ENCODE measurements at regions not wholly inside any gene's neighbourhood (a gene's known extent, or its start where the extent isn't known, plus 50 kb on each side); places are given as distances from the start of the nearest gene placed in this dataset.

- H3K9me3 Mint-ChIP-seq (ENCODE audit: insufficient read depth): no peaks in the 10 kb centered on the region
- H3K4me3 Mint-ChIP-seq: no peak overlapping the region
- no peaks in the 10 kb centered on the region for H3K4me1 Mint-ChIP-seq (ENCODE audit: low read depth)
- H3K27ac Mint-ChIP-seq: no peak overlapping the region
- DNase-seq (no peak), ATAC-seq (no peak)
- no peaks in the 10 kb centered on the region for H3K27me3 Mint-ChIP-seq (ENCODE audit: low read depth)
- POLR2A ChIA-PET: no interaction called here
- no peaks in the 10 kb centered on the region for H3K36me3 Mint-ChIP-seq (ENCODE audit: low read depth)
- CTCF ChIA-PET: no interaction called here
These were observed 422.3 kb downstream of the CBLN4 start for GRCh38 chr20:55583036-55583435.

- DNase-seq: no peak
- H3K27ac Mint-ChIP-seq: no peak overlapping the region
- H3K36me3 Mint-ChIP-seq (ENCODE audit: low read depth): no peaks in the 10 kb centered on the region
- H3K9me3 Mint-ChIP-seq (ENCODE audit: insufficient read depth): no peaks in the 10 kb centered on the region
- POLR2A ChIA-PET: no interaction called here
- no peaks in the 10 kb centered on the region for H3K27me3 Mint-ChIP-seq (ENCODE audit: low read depth)
- no peak for ATAC-seq
- no peaks in the 10 kb centered on the region for H3K4me1 Mint-ChIP-seq (ENCODE audit: low read depth)
- CTCF ChIA-PET: no interaction called here
- H3K4me3 Mint-ChIP-seq: no peak overlapping the region
These were observed 422.8 kb downstream of the CBLN4 start for GRCh38 chr20:55582498-55582897.

GRCh38 chr20:55581519-55581918 is 423.8 kb downstream of the CBLN4 start:
- Mint-ChIP-seq H3K27ac (no peak overlapping the region), H3K36me3 (ENCODE audit: low read depth) (no peaks in the 10 kb centered on the region), H3K27me3 (ENCODE audit: low read depth) (no peaks in the 10 kb centered on the region), H3K4me1 (ENCODE audit: low read depth) (no peaks in the 10 kb centered on the region), H3K4me3 (no peak overlapping the region), H3K9me3 (ENCODE audit: insufficient read depth) (no peaks in the 10 kb centered on the region)
- ChIA-PET CTCF (no interaction called here), POLR2A (no interaction called here)
- DNase-seq (no peak), ATAC-seq (no peak)

GRCh38 chr20:55580475-55580874 is 424.8 kb downstream of the CBLN4 start:
- POLR2A ChIA-PET: no interaction called here
- Mint-ChIP-seq H3K4me3 (no peak overlapping the region), H3K27me3 (ENCODE audit: low read depth) (no peaks in the 10 kb centered on the region), H3K36me3 (ENCODE audit: low read depth) (no peaks in the 10 kb centered on the region), H3K4me1 (ENCODE audit: low read depth) (no peaks in the 10 kb centered on the region), H3K27ac (no peak overlapping the region), H3K9me3 (ENCODE audit: insufficient read depth) (no peaks in the 10 kb centered on the region)
- DNase-seq (no peak), ATAC-seq (no peak)
- CTCF ChIA-PET: no interaction called here

- DNase-seq: no peak
- Mint-ChIP-seq H3K36me3 (ENCODE audit: low read depth) (no peaks in the 10 kb centered on the region), H3K27me3 (ENCODE audit: low read depth) (no peaks in the 10 kb centered on the region), H3K27ac (no peak overlapping the region), H3K4me1 (ENCODE audit: low read depth) (no peaks in the 10 kb centered on the region), H3K4me3 (no peak overlapping the region), H3K9me3 (ENCODE audit: insufficient read depth) (no peaks in the 10 kb centered on the region)
- ChIA-PET POLR2A (no interaction called here), CTCF (no interaction called here)
- no peak for ATAC-seq
These were observed 425.5 kb downstream of the CBLN4 start for GRCh38 chr20:55579802-55580201.

- ATAC-seq: no peak
- H3K4me1 Mint-ChIP-seq (ENCODE audit: low read depth): no peaks in the 10 kb centered on the region
- DNase-seq: no peak
- ChIA-PET POLR2A (no interaction called here), CTCF (no interaction called here)
- no peaks in the 10 kb centered on the region for H3K9me3 Mint-ChIP-seq (ENCODE audit: insufficient read depth)
- no peaks in the 10 kb centered on the region for H3K36me3 Mint-ChIP-seq (ENCODE audit: low read depth)
- no peak overlapping the region for H3K4me3 Mint-ChIP-seq
- H3K27ac Mint-ChIP-seq: no peak overlapping the region
- no peaks in the 10 kb centered on the region for H3K27me3 Mint-ChIP-seq (ENCODE audit: low read depth)
These were observed 428.3 kb downstream of the CBLN4 start for GRCh38 chr20:55576981-55577380.

GRCh38 chr20:55569084-55569483 is 436.2 kb downstream of the CBLN4 start:
- Mint-ChIP-seq H3K27ac (no peak overlapping the region), H3K4me3 (no peak overlapping the region), H3K9me3 (ENCODE audit: insufficient read depth) (peaks cover 10% of the 10 kb centered on the region), H3K36me3 (ENCODE audit: low read depth) (no peaks in the 10 kb centered on the region), H3K27me3 (ENCODE audit: low read depth) (no peaks in the 10 kb centered on the region), H3K4me1 (ENCODE audit: low read depth) (no peaks in the 10 kb centered on the region)
- no peak for DNase-seq
- ChIA-PET CTCF (no interaction called here), POLR2A (no interaction called here)
- no peak for ATAC-seq

- H3K27me3 Mint-ChIP-seq (ENCODE audit: low read depth): no peaks in the 10 kb centered on the region
- POLR2A ChIA-PET: no interaction called here
- CTCF ChIA-PET: no interaction called here
- no peak overlapping the region for H3K4me3 Mint-ChIP-seq
- DNase-seq (no peak), ATAC-seq (no peak)
- no peaks in the 10 kb centered on the region for H3K4me1 Mint-ChIP-seq (ENCODE audit: low read depth)
- no peaks in the 10 kb centered on the region for H3K36me3 Mint-ChIP-seq (ENCODE audit: low read depth)
- H3K9me3 Mint-ChIP-seq (ENCODE audit: insufficient read depth): peaks cover 13% of the 10 kb centered on the region
- no peak overlapping the region for H3K27ac Mint-ChIP-seq
These were observed 437.5 kb downstream of the CBLN4 start for GRCh38 chr20:55567826-55568225.

GRCh38 chr20:55565096-55565773 is 440.1 kb downstream of the CBLN4 start:
- no peak for DNase-seq
- ChIA-PET POLR2A (no interaction called here), CTCF (no interaction called here)
- H3K4me3 Mint-ChIP-seq: no peak overlapping the region
- no peak for ATAC-seq
- peaks cover 13% of the 10 kb centered on the region for H3K9me3 Mint-ChIP-seq (ENCODE audit: insufficient read depth)
- no peaks in the 10 kb centered on the region for H3K4me1 Mint-ChIP-seq (ENCODE audit: low read depth)
- H3K27me3 Mint-ChIP-seq (ENCODE audit: low read depth): no peaks in the 10 kb centered on the region
- H3K36me3 Mint-ChIP-seq (ENCODE audit: low read depth): no peaks in the 10 kb centered on the region
- H3K27ac Mint-ChIP-seq: no peak overlapping the region

GRCh38 chr20:55561259-55561658 is 444.1 kb downstream of the CBLN4 start:
- Mint-ChIP-seq H3K9me3 (ENCODE audit: insufficient read depth) (peaks cover 13% of the 10 kb centered on the region), H3K4me1 (ENCODE audit: low read depth) (no peaks in the 10 kb centered on the region), H3K27me3 (ENCODE audit: low read depth) (no peaks in the 10 kb centered on the region), H3K4me3 (no peak overlapping the region), H3K36me3 (ENCODE audit: low read depth) (no peaks in the 10 kb centered on the region), H3K27ac (no peak overlapping the region)
- no peak for ATAC-seq
- ChIA-PET CTCF (no interaction called here), POLR2A (no interaction called here)
- no peak for DNase-seq

GRCh38 chr20:55557191-55557590 is 448.1 kb downstream of the CBLN4 start:
- Mint-ChIP-seq H3K36me3 (ENCODE audit: low read depth) (no peaks in the 10 kb centered on the region), H3K27me3 (ENCODE audit: low read depth) (no peaks in the 10 kb centered on the region)
- CTCF ChIA-PET: no interaction called here

GRCh38 chr20:55555075-55555650 is 450.2 kb downstream of the CBLN4 start:
- no peaks in the 10 kb centered on the region for H3K36me3 Mint-ChIP-seq (ENCODE audit: low read depth)
- no peaks in the 10 kb centered on the region for H3K4me1 Mint-ChIP-seq (ENCODE audit: low read depth)
- no peaks in the 10 kb centered on the region for H3K27me3 Mint-ChIP-seq (ENCODE audit: low read depth)
- no peak for DNase-seq
- ATAC-seq: no peak
- no peak overlapping the region for H3K27ac Mint-ChIP-seq
- no peak overlapping the region for H3K4me3 Mint-ChIP-seq
- ChIA-PET CTCF (no interaction called here), POLR2A (no interaction called here)
- peaks cover 18% of the 10 kb centered on the region for H3K9me3 Mint-ChIP-seq (ENCODE audit: insufficient read depth)

More at GRCh38 chr20:55557191-55557590, 448.1 kb downstream of the CBLN4 start:
- no peaks in the 10 kb centered on the region for H3K4me1 Mint-ChIP-seq (ENCODE audit: low read depth)
- H3K27ac Mint-ChIP-seq: no peak overlapping the region
- no peak overlapping the region for H3K4me3 Mint-ChIP-seq
- ATAC-seq (no peak), DNase-seq (no peak)
- peaks cover 18% of the 10 kb centered on the region for H3K9me3 Mint-ChIP-seq (ENCODE audit: insufficient read depth)
- POLR2A ChIA-PET: no interaction called here

GRCh38 chr20:55544638-55545037 is 460.7 kb downstream of the CBLN4 start:
- no peak for ATAC-seq
- Mint-ChIP-seq H3K9me3 (ENCODE audit: insufficient read depth) (peaks cover 9% of the 10 kb centered on the region), H3K27ac (no peak overlapping the region), H3K36me3 (ENCODE audit: low read depth) (no peaks in the 10 kb centered on the region), H3K4me1 (ENCODE audit: low read depth) (no peaks in the 10 kb centered on the region), H3K4me3 (no peak overlapping the region), H3K27me3 (ENCODE audit: low read depth) (no peaks in the 10 kb centered on the region)
- CTCF ChIA-PET: no interaction called here
- POLR2A ChIA-PET: no interaction called here
- DNase-seq: no peak

Measured in activated CD8-positive, alpha-beta T cell treated with anti-CD3 and anti-CD28 coated beads, Interleukin-2, amount 10 ng/mL, durations not matched to agents 7 days and 5 days (primary cell).